ENCODE measurements at regions not wholly inside any gene's neighbourhood (a gene's known extent, or its start where the extent isn't known, plus 50 kb on each side); places are given as distances from the start of the nearest gene placed in this dataset.

DNA sequence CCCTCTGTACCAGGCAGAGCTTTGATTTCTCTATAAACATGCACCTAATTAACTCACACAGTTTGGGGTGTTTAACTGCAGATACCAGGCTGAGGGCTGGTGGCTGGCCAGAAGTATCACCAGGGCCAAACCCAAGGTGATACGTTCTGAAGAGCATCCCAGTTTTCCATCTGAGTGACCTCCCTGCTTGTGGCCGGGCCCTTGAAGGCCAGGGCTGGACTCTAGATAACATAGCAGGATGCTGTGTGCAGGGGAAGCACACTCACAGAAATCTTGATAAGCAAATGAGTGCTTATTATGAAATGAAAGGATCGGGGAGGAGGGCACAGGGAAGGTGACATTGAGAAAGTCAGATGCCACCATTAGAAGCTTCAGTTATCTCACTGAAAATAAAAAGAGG, 582.4 kb downstream of the BRINP1 start:
- no peak for DNase-seq (ENCODE audit: low read depth in 4 of 4, low spot score in 3 of 4)

DNA sequence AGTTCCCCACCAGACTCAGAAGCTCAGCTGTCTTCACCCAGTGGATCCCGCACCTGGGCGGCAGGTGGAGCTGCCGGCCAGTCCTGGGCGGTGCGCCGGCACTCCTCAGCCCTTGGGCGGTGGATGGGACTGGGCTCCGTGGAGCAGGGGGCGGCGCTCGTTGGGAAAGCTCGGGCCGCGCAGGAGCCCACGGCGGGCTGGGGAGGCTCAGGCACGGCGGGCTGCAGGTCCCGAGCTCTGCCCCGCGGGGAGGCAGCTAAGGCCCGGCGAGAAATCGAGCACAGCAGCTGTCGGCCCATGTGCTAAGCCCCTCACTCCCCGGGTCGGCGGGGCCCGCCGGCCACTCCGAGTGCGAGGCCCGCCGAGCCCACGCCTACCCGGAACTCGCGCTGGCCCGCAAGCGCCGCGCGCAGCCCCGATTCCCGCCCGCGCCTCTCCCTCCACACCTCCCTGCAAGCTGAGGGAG, 560.0 kb downstream of the BRINP1 start:
- no peak for DNase-seq (ENCODE audit: low read depth in 4 of 4, low spot score in 3 of 4)

DNA sequence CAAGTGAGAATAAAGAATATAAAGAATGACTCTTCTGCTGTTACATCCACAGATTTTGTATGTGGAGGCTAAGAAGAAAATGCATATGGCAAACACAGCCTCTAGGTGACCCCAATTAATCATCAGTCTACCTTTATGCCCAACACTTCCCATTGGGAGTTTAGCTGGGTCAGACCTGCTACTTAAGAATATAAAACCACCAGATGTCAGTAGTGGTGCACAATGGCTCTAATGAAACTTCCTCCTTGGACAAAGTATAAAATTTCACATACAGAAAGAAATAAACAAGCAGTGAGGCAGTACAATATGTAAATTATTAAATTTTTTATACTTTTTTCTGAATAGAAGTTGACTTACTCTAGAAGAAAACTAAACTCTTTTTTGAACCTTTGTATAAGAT, 539.9 kb downstream of the BRINP1 start:
- no peak for DNase-seq (ENCODE audit: low read depth in 4 of 4, low spot score in 3 of 4)

DNA sequence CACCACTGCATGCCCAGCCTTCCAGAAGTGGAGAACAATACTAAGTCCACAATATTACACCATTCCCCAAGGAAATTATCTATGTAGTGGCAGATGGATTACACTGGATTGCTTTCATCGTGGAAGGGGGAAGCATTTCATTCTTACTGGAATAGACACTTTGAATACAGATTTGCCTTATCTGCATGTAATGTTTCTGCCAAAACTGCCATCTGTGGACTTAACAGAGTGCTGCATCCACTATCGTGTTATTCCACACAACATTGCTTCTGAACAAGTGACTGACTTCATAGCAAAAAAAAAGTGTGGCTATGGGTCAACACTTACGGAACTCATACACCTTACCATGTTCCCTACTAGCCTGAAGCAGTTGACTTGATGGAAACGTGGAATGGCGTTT, 536.9 kb downstream of the BRINP1 start:
- no peak for DNase-seq (ENCODE audit: low read depth in 4 of 4, low spot score in 3 of 4)

DNA sequence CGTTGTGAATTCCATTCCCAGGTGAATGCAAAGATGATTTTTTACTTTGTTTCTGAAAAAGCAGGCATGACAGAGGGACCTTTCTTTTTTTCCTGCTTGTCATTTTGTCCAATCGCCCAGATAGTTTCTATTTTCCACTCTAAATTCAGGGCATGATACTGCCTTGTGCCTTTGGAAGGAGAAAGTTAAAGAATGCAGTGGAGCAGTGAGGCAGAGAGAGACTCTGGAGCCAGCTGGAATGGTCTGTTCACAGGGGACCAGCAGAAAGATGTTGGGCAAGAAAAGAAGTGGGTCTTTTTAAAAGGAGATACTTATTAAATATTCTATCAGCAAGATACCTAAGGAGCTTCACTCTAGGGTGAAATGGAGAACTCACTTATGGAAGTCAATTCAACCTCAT, 532.3 kb downstream of the BRINP1 start:
- no peak for DNase-seq (ENCODE audit: low read depth in 4 of 4, low spot score in 3 of 4)

DNA sequence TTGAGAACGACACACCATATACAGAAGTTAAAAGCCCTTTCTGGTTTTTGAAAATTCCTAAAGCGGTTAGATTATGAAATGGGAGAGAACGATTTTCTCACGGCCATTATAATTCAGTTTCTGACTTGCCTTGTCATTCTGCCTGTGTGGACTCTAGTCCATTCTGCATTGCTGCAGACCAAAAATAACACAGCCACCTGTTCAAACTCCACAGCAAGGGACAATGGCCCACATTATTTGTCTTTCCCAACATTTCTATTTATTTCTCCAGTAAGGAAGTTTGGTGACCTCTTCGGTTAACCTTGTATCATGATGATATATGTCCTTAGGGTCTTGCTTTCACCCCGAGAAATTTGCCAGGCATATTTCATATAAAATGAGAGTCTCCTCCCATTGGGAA, 497.7 kb downstream of the BRINP1 start:
- no peak for DNase-seq (ENCODE audit: low read depth in 4 of 4, low spot score in 3 of 4)

DNA sequence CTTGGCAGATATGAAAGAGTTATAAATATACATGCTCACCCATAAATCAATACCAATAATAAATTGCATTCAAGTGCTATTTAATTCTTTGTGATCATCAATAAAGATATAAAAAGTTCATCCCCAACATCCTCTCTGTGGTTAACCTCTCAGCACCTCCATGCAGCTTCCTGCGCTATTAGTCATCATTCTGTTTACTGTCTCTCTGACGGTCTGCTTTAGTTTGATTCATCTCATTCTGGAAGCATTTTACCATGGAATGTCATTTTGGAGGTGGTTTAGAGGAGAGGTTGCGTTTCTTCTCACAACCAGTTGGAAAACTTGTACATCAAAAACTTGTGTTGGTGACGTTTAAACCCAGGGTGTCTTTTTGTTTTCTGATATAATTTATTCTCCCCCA, 486.6 kb downstream of the BRINP1 start:
- DNase-seq (ENCODE audit: low read depth in 4 of 4, low spot score in 3 of 4) = no peak

DNA sequence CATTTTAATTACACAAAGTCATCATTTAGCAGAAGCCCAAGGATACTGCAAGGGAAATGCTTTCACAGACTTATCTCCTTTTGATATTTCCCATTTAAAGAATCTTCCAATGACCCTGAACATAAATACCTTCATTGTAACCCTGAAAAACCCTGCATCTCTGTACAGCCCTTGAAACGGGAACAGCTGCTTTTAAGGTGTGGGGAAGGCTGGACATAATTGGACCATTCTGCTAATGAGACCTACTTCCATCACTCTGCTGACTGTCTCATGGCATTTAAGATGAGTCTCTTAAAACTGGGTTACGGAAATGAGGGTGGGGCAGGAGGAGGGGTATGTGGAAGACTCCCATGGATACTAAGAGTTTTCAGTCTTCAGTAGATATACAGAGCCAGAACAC, 485.8 kb downstream of the BRINP1 start:
- DNase-seq (ENCODE audit: low read depth in 4 of 4, low spot score in 3 of 4) = no peak

DNA sequence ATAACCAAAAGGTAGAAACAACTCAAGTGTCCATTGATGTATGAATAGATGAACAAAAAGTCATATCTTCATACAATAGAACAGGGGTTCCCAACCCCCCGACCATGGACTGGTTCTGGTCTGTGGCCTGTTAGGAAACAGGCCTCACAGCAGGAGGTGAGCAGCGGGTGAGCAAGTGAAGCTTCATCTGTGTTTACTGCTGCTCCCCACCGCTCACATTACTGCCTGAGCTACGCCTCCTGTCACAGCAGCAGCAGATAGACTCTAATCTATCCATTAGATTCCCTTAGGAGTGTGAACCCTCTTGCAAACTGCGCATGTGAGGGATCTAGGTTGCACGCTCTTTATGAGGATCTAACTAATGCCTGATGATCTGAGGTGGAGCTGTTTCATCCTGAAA, 478.0 kb downstream of the BRINP1 start:
- no peak for DNase-seq (ENCODE audit: low read depth in 4 of 4, low spot score in 3 of 4)

DNA sequence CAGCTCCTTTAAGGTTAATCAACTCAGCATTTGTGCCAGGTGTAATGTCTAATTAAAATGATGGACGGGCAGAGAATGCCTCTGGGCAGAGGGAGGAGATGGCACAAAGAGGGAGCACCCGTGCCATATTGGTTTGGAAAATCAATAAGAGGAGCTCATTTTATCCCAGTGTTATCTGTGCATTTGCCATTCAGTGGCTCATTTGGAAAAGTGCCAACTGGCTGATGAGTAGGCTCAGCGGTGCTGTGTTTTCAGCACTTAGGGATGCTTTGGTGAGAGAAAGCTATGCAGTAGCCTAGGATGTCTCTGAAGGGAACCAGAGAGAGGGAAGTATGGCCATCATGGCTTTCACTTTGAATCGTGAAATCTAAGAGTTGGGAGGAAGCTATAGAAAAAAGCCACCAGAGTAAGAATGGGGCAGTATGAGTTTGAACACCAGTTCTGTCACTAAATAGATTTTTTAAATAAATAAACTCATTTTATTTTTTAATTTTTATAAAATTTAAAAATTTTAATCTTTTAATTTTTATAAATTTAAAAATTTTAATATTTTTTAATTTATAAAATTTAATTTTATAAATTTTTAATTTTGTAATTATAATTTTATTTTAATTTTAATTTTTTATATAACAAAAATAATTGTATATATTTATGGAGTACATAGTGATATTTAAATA, 472.8 kb downstream of the BRINP1 start:
- DNase-seq (ENCODE audit: low read depth in 4 of 4, low spot score in 3 of 4) = no peak

DNA sequence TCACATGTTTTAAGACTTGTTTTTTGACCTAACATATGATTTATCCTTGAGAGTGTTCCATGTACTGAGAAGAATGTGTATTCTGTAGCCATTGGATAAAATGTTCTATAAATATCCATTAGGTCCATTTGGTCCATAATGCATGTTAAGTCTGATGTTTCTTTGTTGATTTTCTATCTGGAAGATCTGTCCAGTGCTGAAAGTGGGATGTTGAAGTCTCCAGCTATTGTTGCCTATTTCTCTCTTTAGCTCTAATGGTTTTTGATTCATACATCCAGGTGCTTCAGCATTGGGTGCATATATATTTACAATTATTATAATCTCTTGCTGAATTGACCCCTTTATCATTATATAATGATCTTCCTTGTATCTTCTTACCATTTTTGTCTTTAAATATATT, 451.1 kb downstream of the BRINP1 start:
- no peak for DNase-seq (ENCODE audit: low read depth in 4 of 4, low spot score in 3 of 4)

DNA sequence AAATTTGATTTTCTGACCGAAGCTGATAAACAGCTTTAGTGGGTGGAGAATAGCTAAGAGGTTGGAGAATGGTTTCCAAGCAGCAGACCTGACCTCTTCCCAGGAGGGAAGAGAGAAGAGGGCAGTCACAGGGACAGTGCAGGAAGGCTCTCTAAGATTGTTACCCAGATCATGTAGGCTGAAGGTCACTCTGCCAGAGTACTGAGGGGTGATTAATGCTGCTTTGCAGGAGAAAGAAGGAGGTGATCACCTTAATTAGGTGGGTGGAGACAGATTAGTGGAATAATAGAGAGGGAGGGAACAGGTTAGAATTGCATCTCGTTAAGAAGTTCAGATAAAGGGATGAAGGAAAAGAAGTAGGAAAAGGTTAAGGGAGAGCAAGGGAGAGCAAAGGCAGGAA, 440.5 kb downstream of the BRINP1 start:
- DNase-seq (ENCODE audit: low read depth in 4 of 4, low spot score in 3 of 4) = no peak

DNA sequence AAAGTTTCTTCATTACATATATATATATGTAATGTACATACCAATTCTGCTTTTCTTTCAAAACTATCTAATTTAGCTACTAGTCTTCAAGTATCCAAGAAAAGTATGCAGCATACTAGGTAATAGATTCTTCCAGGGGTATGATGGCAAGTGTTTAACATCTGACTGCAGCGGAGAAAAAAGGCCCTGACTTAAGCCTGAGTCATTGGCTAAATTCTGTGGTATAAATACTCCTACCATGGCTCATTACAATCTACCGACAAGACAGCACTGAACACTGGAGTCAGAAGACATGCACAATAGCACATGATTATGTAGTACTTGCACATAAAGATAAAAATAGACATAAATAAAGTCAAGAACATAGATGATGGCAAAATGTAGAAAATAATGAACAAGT, 439.9 kb downstream of the BRINP1 start:
- DNase-seq (ENCODE audit: low read depth in 4 of 4, low spot score in 3 of 4) = no peak

DNA sequence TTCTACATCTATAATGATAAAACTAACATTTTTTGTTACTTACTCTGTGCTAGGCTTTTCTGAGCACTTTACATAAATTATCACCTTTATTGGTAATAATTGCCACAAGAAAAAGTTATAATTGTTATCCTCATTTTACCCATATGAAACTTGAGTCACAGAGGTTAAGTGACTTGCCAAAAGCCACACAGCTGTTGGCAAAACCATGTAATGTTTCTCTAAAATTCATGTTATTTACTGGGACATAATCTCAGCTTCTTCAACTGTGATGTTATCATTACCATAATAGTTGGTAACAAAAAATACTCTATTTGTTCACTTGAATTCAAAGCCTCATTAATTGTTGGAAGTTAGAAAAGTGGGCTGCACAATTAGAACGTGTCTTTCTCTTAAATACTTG, 437.3 kb downstream of the BRINP1 start:
- no peak for DNase-seq (ENCODE audit: low read depth in 4 of 4, low spot score in 3 of 4)

DNA sequence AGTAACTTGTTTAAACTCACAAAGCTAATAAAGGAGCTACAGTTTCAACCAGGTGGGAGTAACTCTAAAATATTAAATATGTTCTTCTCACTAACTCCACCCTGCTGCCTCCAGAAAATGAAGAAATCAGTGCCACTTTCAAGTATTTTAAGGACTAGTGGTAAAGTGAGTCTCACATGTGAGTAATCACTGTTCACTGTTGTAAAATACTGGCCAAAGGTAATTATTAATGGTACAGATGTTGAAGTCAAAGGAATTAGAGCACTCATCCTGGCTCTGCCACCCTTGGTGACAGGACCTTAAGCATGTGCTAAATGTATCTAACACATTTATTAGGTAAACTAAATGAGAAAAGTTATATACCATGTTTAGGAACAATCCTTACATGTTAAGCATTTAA, 430.7 kb downstream of the BRINP1 start:
- DNase-seq (ENCODE audit: low read depth in 4 of 4, low spot score in 3 of 4) = no peak

DNA sequence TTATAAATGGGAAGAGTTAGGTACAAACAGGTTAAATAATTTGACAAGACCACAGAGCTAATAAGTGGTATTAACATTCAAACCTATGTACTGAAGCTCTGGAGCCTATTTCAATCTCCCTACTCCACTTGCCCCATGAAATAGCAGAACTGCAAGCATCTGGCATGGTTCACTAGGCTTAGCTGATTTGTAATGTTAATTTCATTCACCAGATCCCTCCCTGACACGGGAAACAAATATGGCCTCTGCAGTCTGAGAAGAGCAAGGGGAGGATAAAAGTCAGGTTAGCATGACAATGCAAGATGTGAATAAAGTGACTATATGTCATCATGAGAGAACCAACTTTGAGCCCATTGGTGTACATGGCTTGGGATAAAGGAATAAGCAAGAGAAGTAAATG, 428.8 kb downstream of the BRINP1 start:
- DNase-seq (ENCODE audit: low read depth in 4 of 4, low spot score in 3 of 4) = no peak

DNA sequence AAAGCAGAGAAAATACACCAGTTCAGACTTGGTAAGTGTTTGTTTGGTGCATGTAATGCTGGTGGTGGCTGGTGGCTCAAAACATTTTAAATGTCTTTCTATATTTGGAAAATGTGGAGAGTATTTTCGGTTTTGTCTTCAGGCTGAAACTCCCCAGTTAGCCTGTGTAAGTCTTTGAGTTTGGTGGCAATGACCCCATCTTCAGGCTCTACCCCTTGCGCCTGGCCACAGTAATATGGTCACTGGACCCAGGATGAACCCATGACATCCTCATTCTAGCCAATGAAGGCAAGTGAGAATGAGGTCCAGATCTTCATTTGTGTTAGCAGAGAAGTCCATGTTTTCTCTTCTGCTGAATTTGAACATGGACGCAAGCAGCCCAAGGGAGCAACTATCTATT, 422.6 kb downstream of the BRINP1 start:
- DNase-seq (ENCODE audit: low read depth in 4 of 4, low spot score in 3 of 4) = no peak

DNA sequence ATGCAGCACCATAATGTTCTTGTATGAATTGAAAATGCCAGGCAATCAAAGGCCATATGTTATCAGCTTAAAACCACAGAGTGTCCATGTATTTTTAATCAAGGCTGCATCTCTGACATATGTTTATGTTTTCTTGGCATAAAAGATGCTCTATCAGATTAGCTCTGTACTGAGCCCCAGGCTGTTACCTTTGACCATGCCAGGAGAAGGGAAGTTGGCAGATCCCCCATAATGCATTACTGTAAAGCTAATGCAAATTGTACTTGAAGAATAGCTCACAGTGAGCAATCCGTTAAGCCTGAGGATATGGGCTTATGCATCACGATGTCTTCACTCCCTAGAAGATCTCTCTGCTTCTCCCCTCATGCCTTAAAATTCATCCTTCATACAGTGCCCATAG, 414.4 kb downstream of the BRINP1 start:
- DNase-seq (ENCODE audit: low read depth in 4 of 4, low spot score in 3 of 4) = no peak

DNA sequence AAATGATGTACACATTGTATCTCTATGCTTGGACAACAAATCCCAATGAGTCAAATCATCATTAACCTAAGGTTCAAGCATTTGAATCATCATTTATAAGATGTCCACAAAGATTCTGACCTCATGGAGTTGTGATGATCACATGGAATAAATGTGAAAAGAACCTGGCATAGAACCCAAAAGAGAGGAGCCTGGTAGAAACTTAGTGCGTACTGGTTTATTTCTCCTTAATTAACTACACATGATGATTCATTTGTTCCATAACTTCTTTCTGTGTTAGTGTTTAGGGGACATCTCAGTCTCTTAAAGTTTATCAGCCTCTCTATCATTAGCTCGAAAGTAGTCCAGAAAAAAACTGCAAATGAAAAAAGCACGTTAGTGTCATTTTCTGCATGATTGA, 411.6 kb downstream of the BRINP1 start:
- no peak for DNase-seq (ENCODE audit: low read depth in 4 of 4, low spot score in 3 of 4)

DNA sequence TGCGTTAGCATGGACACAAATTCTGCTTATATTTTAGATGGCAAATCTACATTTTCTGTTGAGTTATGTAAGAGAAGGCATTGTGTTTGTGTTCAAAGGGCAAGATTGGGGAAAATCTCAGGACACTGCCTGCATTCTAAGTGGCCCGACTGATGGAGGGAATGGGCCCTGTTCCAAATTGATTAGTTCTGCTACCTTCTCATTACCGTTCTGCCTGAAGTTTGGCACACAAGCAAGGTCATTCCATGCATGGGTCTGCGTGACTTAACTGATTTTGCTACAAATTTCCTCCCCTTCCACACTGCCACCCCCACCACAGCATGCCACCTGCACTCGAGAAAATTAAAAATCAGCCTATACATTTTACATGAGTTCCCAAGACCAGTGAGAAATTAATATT, 409.9 kb downstream of the BRINP1 start:
- DNase-seq (ENCODE audit: low read depth in 4 of 4, low spot score in 3 of 4) = no peak

DNA sequence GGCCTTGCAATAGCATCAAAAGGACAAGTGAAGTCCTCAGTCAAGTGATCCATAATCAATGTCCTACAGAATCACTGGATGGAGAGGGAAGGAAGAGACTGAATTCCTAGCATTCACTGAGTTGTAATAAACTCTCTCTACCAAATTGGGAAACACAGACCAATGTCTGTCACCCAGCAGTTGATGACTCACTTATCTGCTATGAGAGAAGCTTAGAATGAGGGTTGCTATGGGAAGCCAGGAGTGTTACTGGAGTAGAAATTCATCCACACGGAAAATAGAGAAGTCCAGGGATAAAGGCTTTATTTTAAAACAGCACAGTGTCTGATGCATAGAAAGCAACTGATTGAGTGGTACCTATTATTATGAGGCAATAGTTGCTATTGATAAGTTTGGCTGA, 407.4 kb downstream of the BRINP1 start:
- no peak for DNase-seq (ENCODE audit: low read depth in 4 of 4, low spot score in 3 of 4)

DNA sequence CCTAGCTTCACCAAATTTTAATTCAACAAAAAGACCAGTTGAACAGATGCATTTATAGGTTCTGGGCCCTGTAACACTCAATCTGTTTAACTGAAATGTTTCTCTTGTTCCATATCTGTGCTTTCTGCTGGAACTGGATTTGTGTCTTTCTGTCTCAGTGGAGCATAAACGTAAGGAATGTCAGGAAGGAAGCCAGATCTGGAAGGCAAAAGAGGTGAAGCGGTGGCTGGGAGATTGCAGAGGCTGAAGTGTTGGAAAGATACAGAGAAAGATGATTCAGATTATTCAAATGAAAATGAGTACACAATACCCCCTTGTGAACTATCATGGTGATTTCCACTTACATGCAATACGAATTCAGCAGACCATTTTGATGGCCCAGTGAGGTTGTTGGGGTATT, 406.8 kb downstream of the BRINP1 start:
- DNase-seq (ENCODE audit: low read depth in 4 of 4, low spot score in 3 of 4) = no peak

DNA sequence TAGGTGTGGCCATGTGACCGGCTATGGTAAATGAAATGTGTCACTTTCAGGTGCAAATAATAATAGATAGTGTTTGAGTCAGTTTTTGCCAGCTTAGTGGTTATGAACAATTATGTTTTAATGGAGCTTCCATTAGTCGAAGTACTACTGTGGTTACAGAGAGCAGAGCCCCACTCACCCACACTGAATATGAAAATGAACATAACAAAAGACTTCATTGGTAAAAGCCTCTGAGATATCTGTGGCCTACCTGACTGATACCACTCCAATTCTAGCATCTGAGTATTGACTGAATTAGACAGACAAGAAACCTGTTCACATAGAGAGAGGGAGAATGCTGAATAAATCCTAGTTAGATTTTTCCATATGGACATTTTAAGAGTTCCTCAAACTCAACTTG, 405.6 kb downstream of the BRINP1 start:
- no peak for DNase-seq (ENCODE audit: low read depth in 4 of 4, low spot score in 3 of 4)

Measured in right renal pelvis (tissue), 4 donors.